ENCODE measurements at regions not wholly inside any gene's neighbourhood (a gene's known extent, or its start where the extent isn't known, plus 50 kb on each side); places are given as distances from the start of the nearest gene placed in this dataset.

DNA sequence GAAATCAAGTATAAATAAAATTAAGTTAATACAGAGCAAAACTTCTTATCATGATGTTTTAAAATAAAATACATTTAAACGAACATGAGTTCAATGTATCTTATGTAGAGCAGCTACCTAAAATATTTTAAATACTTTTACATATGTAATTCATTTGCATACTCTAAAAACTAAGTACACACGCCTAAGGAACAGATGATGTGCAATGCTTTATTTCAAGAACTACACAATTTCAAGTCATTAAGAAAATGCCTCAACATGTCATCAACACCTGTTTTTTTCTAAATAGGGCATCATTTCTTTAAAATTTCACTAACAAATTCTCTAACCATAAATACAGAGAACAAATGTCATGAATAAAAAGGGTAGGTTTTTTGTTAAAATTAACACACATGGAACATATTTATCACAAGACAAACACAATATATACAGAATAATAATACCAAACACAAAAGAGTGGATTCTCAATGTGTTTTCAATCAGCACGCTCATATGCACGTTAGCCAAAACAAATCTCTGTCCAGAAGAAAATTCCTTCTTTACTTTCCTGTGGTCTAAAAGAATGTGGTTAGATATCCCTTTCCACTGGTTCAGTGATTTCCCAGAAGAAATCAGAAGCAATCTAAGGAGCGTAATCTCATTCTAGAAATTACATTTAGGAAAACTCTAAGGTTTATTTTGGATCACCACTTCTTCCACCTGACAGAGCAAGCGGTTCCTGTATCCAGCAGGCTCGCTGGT lies 73.0 kb upstream of the PFKP start:
- intact Hi-C loops (cut with DNase I, micrococcal nuclease), result no loop called here
- TF ChIP-seq, protein P1, sequence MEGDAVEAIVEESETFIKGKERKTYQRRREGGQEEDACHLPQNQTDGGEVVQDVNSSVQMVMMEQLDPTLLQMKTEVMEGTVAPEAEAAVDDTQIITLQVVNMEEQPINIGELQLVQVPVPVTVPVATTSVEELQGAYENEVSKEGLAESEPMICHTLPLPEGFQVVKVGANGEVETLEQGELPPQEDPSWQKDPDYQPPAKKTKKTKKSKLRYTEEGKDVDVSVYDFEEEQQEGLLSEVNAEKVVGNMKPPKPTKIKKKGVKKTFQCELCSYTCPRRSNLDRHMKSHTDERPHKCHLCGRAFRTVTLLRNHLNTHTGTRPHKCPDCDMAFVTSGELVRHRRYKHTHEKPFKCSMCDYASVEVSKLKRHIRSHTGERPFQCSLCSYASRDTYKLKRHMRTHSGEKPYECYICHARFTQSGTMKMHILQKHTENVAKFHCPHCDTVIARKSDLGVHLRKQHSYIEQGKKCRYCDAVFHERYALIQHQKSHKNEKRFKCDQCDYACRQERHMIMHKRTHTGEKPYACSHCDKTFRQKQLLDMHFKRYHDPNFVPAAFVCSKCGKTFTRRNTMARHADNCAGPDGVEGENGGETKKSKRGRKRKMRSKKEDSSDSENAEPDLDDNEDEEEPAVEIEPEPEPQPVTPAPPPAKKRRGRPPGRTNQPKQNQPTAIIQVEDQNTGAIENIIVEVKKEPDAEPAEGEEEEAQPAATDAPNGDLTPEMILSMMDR (IDR thresholded peaks at IDR 0.05), result no peak
- Histone ChIP-seq H3K4me3 (no peak overlapping the region), H3K9me3 (no peaks in the 10 kb centered on the region), H3K36me3 (ENCODE audit: low read depth) (no peaks in the 10 kb centered on the region), H3K4me1 (ENCODE audit: low read depth) (no peaks in the 10 kb centered on the region)
- no peak for ATAC-seq
- no peak for DNase-seq

GRCh38 chr10:2993636-2994035 lies 73.7 kb upstream of the PFKP start:
- no peaks in the 10 kb centered on the region for H3K9me3 ChIP-seq
- intact Hi-C loops (cut with DNase I, micrococcal nuclease), result no loop called here
- ATAC-seq, result no peak
- no peaks in the 10 kb centered on the region for H3K36me3 ChIP-seq (ENCODE audit: low read depth)
- no peak overlapping the region for H3K4me3 ChIP-seq
- TF ChIP-seq, protein P1 (IDR thresholded peaks at IDR 0.05), result no peak
- H3K4me1 ChIP-seq (ENCODE audit: low read depth), result no peaks in the 10 kb centered on the region
- DNase-seq, result no peak

- Histone ChIP-seq H3K36me3 (ENCODE audit: low read depth) (no peaks in the 10 kb centered on the region), H3K9me3 (no peaks in the 10 kb centered on the region), H3K4me1 (ENCODE audit: low read depth) (no peaks in the 10 kb centered on the region), H3K4me3 (no peak overlapping the region)
- DNase-seq (no peak), ATAC-seq (no peak)
- intact Hi-C loops (cut with DNase I, micrococcal nuclease), result no loop called here
- TF ChIP-seq, protein P1 (IDR thresholded peaks at IDR 0.05), result no peak
Measured at GRCh38 chr10:2992401-2993198, 74.7 kb upstream of the PFKP start.

DNA sequence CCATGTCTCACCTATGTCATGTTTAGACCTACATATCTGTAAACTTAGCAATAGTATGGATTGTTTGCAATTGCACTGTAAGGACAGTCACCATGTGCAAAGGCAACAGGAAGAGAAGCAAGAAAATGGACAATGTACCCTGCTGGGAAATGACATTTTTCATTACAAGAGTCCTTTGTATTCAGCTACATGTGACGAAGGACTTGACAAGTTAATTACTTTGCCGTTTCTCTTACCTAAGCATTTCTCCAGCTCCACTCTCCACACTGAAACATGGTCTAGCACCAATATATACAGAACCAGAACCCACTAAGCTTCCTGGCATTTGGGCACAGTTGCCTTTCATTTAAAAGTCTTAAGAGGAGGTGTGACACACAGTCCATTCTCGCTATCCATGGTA lies 76.6 kb upstream of the PFKP start:
- TF ChIP-seq, protein P1 (IDR thresholded peaks at IDR 0.05), result no peak
- H3K4me1 ChIP-seq (ENCODE audit: low read depth), result peaks cover 10% of the 10 kb centered on the region
- no peak overlapping the region for H3K4me3 ChIP-seq
- DNase-seq (no peak), ATAC-seq (peak; percentile 43)
- H3K9me3 ChIP-seq, result no peaks in the 10 kb centered on the region
- H3K36me3 ChIP-seq (ENCODE audit: low read depth), result no peaks in the 10 kb centered on the region
- intact Hi-C loops (cut with DNase I, micrococcal nuclease), result no loop called here

- ATAC-seq, result no peak
- intact Hi-C loops (cut with DNase I, micrococcal nuclease), result no loop called here
Measured at GRCh38 chr10:2989292-2989947, 77.9 kb upstream of the PFKP start.

More at GRCh38 chr10:2989292-2989947, 77.9 kb upstream of the PFKP start:
- no peak overlapping the region for H3K4me3 ChIP-seq
- DNase-seq, result no peak
- no peaks in the 10 kb centered on the region for H3K9me3 ChIP-seq
- no peaks in the 10 kb centered on the region for H3K36me3 ChIP-seq (ENCODE audit: low read depth)
- TF ChIP-seq, protein P1 (IDR thresholded peaks at IDR 0.05), result no peak
- H3K4me1 ChIP-seq (ENCODE audit: low read depth), result peaks cover 11% of the 10 kb centered on the region

Data from mucosa of descending colon (tissue), 3 donors.